ENCODE measurements at regions not wholly inside any gene's neighbourhood (a gene's known extent, or its start where the extent isn't known, plus 50 kb on each side); places are given as distances from the start of the nearest gene placed in this dataset.

- TF ChIP-seq CTCF (IDR thresholded peaks at IDR 0.05; ENCODE audit: low read depth, low read length) = no peak
- H3K4me3 ChIP-seq (replicated peaks in 1 of 2; ENCODE audit: low read depth in 2 of 2, low read length in 2 of 2) = no peak overlapping the region
- no peak for DNase-seq (ENCODE audit: low read depth in 2 of 2)
Measured at GRCh38 chr1:105102371-105102770, 1352.7 kb downstream of the AMY1C start.

GRCh38 chr1:105122041-105122440 lies 1372.3 kb downstream of the AMY1C start:
- H3K4me3 ChIP-seq (replicated peaks in 1 of 2; ENCODE audit: low read depth in 2 of 2, low read length in 2 of 2) = no peak overlapping the region
- no peak for TF ChIP-seq CTCF (IDR thresholded peaks at IDR 0.05; ENCODE audit: low read depth, low read length)
- no peak for DNase-seq (ENCODE audit: low read depth in 2 of 2)

- TF ChIP-seq CTCF (IDR thresholded peaks at IDR 0.05; ENCODE audit: low read depth, low read length) = no peak
- no peak overlapping the region for H3K4me3 ChIP-seq (replicated peaks in 1 of 2; ENCODE audit: low read depth in 2 of 2, low read length in 2 of 2)
- DNase-seq (ENCODE audit: low read depth in 2 of 2) = no peak
Measured at GRCh38 chr1:105137543-105138457, 1388.1 kb downstream of the AMY1C start.

GRCh38 chr1:105138458-105138893 lies 1388.8 kb downstream of the AMY1C start:
- peak in 1 of 2 donors; percentile 2 for DNase-seq (ENCODE audit: low read depth in 2 of 2)

GRCh38 chr1:105172788-105173187 lies 1423.1 kb downstream of the AMY1C start:
- no peak for TF ChIP-seq CTCF (IDR thresholded peaks at IDR 0.05; ENCODE audit: low read depth, low read length)
- DNase-seq (ENCODE audit: low read depth in 2 of 2) = no peak
- no peak overlapping the region for H3K4me3 ChIP-seq (replicated peaks in 1 of 2; ENCODE audit: low read depth in 2 of 2, low read length in 2 of 2)

More at GRCh38 chr1:105138458-105138893, 1388.8 kb downstream of the AMY1C start:
- no peak for TF ChIP-seq CTCF (IDR thresholded peaks at IDR 0.05; ENCODE audit: low read depth, low read length)
- H3K4me3 ChIP-seq (replicated peaks in 1 of 2; ENCODE audit: low read depth in 2 of 2, low read length in 2 of 2) = no peak overlapping the region

- DNase-seq (ENCODE audit: low read depth in 2 of 2) = no peak
- TF ChIP-seq CTCF (IDR thresholded peaks at IDR 0.05; ENCODE audit: low read depth, low read length) = no peak
- no peak overlapping the region for H3K4me3 ChIP-seq (replicated peaks in 1 of 2; ENCODE audit: low read depth in 2 of 2, low read length in 2 of 2)
Measured at GRCh38 chr1:105180789-105181188, 1431.1 kb downstream of the AMY1C start.

All from cardiac fibroblast (primary cell).